Right kidney (tissue), 1 donor: ENCODE measurements at regions not wholly inside any gene's neighbourhood (a gene's known extent, or its start where the extent isn't known, plus 50 kb on each side); places are given as distances from the start of the nearest gene placed in this dataset.
"Not testable (repeated sequence)": the region's sequence is repeated elsewhere in the genome, so short reads cannot be mapped to it uniquely, and the experiment has no call there.

Experiments
- DNase-seq: peaks from one replicate; pipeline ENCODE4 v3.0.0-alpha.2; 2016

GRCh38 chr5:74499256-74500050 lies 141.1 kb downstream of the ENC1 start:
- no peak for DNase-seq

GRCh38 chr5:74497706-74498105 lies 142.8 kb downstream of the ENC1 start:
- DNase-seq = no peak

GRCh38 chr5:74493411-74493810 lies 147.1 kb downstream of the ENC1 start:
- no peak for DNase-seq

DNA sequence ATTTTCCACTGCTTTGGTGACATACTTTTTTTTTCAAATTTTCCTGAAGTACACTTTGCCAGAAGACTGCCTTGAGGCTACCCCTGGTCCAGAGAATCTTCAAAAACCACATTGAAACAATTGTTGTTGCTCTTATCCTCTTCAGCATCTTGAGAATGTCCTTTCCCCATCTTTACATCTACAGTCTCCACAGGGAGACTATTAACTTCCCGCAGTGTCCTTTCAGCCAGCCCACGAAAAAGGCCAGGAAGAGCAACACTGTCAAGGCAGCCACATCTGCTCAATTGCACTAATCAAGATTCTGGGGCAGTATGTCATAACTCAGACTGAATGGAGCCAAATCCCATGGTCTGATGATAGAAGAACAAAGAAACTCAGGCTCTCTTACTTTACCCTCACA lies 148.3 kb downstream of the ENC1 start:
- DNase-seq = no peak

- DNase-seq = no peak
These were observed 148.9 kb downstream of the ENC1 start for GRCh38 chr5:74491586-74491985.

GRCh38 chr5:74490814-74491213 lies 149.7 kb downstream of the ENC1 start:
- DNase-seq = no peak

DNA sequence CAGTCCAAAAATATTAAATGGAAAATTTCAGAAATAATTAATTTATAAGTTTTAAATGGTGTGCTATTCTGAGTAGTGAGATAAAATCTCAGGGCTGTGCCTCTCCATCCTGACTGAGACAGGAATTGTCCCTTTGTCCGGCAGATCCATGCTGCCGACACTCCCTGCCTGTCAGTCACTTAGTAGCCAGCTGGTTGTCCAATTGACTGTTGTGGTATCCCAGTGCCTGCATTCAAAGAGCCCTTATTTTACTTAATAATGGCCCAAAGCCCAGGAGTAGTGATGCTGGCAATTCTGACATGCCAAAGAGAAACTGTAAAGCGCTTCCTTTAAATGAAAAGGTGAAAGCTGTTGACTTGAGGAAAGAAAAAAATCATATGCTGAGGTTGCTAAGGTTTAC lies 157.5 kb downstream of the ENC1 start:
- DNase-seq = no peak

- DNase-seq = no peak
These were observed 158.0 kb downstream of the ENC1 start for GRCh38 chr5:74482523-74482922.

DNA sequence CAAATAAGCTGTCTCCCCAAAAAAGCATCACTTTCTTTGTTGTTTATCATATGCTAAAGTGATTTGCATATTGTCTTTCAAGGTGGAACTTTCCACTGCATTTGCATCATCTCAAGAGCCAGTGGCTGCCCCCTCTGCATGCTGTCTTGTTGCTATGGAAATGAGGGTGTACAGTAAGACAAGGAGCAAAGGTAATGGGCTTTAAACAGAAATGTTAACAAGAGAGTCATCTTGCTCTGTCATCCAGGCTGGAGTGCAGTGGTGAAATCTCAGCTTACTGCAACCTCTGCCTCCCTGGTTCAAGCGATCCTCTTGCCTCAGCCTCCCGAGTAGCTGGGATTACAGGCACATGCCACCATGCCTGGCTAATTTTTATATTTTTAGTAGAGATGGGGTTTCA lies 159.2 kb downstream of the ENC1 start:
- not testable (repeated sequence) for DNase-seq

- no peak for DNase-seq
These were observed 160.3 kb downstream of the ENC1 start for GRCh38 chr5:74480201-74480600.

DNA sequence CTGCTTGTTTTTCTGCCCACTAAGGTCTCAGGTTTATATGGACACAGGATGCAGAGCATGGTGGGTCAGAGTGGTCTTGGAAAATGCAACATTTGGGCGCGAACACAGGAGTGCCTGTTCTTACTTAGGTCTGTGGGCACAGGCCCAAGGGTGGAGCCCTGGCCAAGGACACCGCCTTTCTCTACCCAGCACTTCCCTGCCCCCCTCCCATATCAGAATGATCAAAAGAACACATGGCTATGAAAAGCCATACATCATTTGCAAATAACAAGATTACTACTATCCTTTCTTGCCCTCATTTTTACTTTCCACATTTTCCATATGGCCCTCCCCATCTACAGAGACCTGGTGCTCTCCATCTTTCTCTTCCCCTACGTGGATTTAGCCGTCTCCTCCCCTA lies 162.2 kb downstream of the ENC1 start:
- DNase-seq = no peak

- no peak for DNase-seq
These were observed 162.8 kb downstream of the ENC1 start for GRCh38 chr5:74477761-74478160.

DNA sequence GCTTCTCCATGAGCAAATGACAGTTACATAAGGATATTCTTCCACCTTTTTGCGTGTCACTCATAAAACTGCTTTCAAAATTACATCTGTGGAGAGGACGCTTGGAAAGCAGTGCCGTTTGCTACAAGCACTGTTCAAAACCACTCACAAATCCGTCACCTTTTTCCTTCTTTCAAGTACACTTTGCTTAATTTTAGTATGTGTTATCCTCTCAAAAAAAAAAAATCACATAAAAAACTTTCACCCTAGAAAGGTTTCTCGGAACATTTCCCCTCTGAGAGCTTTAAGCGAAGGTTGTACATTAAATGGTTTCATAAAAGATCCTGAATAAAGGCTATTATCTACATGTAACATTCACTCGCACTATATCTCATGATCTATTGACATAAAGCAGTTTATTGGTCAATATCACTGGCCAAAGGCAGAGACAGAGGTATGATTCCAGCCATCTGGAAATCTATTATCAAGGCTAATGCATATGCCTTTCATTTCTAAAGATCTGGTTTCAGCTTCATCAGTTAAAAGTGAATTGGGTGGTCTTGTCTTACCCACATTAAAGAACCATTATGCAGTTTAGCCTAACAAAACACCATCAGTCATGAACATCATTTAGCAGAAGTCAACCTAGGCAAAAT lies 163.6 kb downstream of the ENC1 start:
- no peak for DNase-seq

GRCh38 chr5:74476046-74476818 lies 164.3 kb downstream of the ENC1 start:
- no peak for DNase-seq

GRCh38 chr5:74471875-74472274 lies 168.7 kb downstream of the ENC1 start:
- DNase-seq = no peak

DNA sequence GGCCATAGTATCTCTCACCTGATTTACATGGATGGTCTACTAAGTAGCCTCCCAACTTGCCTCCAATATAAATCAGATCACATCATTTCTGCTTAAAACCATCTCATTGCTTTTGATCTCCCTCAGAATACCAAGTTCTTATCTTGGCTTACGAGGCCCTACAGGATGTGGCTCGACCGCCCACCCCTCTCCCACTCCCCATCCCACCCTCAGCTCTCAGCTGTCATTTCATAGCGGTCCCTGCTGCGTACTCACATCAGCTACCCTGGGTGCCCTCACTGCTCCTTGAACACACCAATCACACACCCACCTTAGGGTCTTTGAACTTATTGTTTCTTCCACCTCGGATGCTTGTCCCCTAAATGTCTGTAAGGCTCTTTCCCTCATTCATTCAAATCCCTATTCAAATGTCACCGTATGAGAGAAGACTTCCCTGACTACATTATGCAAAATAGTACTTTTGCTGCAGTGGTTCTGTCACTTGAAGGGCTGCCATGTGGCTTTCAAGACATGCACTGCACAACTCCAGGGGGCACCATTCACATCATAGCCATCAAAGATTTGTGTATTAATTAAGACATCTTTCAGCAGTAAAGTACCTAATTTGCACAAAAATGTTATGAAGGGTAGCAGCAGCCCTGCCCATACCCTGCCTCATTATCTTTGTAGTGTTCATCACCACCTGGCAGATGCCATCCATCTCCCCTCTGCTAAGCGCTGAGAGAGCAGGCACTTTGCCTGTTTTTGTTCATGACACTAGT lies 171.1 kb downstream of the ENC1 start:
- DNase-seq = no peak

DNA sequence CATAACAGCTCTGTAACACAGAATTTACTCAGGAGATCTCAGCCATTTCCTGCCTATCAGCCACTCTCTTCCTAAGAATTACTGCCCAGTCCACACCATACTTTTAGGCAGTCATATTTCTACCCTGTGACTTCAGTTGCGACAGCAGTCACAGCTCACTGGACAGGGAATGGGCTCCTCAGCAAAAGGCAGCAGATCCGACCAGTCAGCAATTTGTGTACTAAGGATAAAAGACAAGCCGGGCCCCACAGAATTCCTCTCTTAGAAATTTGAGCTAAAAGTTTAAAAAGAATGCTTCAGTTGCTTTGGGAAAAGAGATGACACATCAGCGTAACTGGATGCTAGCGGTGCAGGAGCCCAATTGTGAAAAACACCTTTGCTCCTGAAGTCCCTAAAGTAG lies 172.1 kb downstream of the ENC1 start:
- no peak for DNase-seq

GRCh38 chr5:74465724-74466123 lies 174.8 kb downstream of the ENC1 start:
- DNase-seq = no peak

- no peak for DNase-seq
These were observed 175.9 kb downstream of the ENC1 start for GRCh38 chr5:74464512-74465209.

DNA sequence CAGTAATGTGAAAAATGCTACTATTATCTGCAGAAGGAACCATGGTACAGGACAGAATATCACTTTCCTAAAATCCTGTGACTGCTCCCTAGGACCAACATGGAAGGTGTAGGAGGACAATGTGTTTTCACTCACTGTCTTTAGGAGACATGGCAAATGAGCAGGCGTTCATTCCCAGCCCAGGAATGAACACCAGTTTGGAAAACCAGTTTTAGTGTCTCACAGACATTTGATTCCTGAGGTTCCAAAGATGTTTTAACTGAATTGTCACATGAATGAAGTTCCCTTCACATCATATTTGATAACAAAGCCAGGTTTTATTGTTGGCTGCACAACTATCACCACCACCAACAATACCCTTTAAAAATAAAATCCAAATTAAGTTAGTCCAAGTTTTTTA lies 178.2 kb downstream of the ENC1 start:
- no peak for DNase-seq

DNA sequence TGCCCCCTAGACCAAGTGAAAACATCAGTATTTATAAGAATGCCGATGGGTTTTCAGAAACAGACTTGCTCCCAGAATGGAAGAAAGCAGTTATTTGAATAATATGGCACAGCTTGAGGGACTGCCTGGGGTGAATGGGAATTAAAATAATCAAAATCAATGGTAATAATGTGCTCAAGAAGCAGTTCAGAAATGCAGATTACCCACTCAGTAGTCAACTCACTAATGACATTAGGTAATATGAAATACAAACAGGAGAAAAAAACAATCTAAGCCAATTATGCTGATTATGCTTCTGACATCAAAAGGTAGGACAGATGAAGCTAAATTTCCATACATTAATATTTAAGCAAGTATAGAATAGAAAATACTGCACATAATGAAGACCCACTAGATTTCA lies 179.3 kb downstream of the ENC1 start:
- DNase-seq = no peak

GRCh38 chr5:74460694-74461093 lies 179.8 kb downstream of the ENC1 start:
- DNase-seq = no peak
